ENCODE measurements at regions not wholly inside any gene's neighbourhood (a gene's known extent, or its start where the extent isn't known, plus 50 kb on each side); places are given as distances from the start of the nearest gene placed in this dataset.

GRCh38 chr16:48003206-48003907 lies 152.4 kb downstream of the ABCC12 start:
- Histone ChIP-seq H3K27ac (ENCODE audit: low read depth, low read length, poor library complexity, severe bottlenecking) (no peak overlapping the region), H3K79me2 (ENCODE audit: insufficient read depth, low read length) (no peaks in the 10 kb centered on the region), H3K9me3 (ENCODE audit: low read length) (no peaks in the 10 kb centered on the region), H4K20me1 (ENCODE audit: insufficient read depth, low read length) (no peaks in the 10 kb centered on the region), H3K9ac (ENCODE audit: low read length) (no peak overlapping the region), H3K4me3 (ENCODE audit: low read depth, low read length, poor library complexity, severe bottlenecking) (no peak overlapping the region), H3K9me2 (ENCODE audit: low read depth, low read length) (no peaks in the 10 kb centered on the region), H3K36me3 (ENCODE audit: insufficient read depth, low read length) (no peaks in the 10 kb centered on the region; the same call in 1 of the 2 replicates), H3K4me1 (ENCODE audit: insufficient read depth, low read length, severe bottlenecking) (no peaks in the 10 kb centered on the region), H3K4me2 (ENCODE audit: low read length) (no peak overlapping the region), H2AFZ (ENCODE audit: low read length) (no peak overlapping the region), H3F3A (ENCODE audit: insufficient read depth, low read length) (no peaks in the 10 kb centered on the region), H3K27me3 (ENCODE audit: insufficient read depth, low read length) (0 out of 2 replicates have a peak, but pooled peaks cover 3% of the 10 kb centered on the region)
- TF ChIP-seq, protein P1, sequence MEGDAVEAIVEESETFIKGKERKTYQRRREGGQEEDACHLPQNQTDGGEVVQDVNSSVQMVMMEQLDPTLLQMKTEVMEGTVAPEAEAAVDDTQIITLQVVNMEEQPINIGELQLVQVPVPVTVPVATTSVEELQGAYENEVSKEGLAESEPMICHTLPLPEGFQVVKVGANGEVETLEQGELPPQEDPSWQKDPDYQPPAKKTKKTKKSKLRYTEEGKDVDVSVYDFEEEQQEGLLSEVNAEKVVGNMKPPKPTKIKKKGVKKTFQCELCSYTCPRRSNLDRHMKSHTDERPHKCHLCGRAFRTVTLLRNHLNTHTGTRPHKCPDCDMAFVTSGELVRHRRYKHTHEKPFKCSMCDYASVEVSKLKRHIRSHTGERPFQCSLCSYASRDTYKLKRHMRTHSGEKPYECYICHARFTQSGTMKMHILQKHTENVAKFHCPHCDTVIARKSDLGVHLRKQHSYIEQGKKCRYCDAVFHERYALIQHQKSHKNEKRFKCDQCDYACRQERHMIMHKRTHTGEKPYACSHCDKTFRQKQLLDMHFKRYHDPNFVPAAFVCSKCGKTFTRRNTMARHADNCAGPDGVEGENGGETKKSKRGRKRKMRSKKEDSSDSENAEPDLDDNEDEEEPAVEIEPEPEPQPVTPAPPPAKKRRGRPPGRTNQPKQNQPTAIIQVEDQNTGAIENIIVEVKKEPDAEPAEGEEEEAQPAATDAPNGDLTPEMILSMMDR (IDR thresholded peaks at IDR 0.05; ENCODE audit: low read length): no peak
- TF ChIP-seq EZH2 (IDR thresholded peaks at IDR 0.05; ENCODE audit: borderline replicate concordance, low read length): no peak

DNA sequence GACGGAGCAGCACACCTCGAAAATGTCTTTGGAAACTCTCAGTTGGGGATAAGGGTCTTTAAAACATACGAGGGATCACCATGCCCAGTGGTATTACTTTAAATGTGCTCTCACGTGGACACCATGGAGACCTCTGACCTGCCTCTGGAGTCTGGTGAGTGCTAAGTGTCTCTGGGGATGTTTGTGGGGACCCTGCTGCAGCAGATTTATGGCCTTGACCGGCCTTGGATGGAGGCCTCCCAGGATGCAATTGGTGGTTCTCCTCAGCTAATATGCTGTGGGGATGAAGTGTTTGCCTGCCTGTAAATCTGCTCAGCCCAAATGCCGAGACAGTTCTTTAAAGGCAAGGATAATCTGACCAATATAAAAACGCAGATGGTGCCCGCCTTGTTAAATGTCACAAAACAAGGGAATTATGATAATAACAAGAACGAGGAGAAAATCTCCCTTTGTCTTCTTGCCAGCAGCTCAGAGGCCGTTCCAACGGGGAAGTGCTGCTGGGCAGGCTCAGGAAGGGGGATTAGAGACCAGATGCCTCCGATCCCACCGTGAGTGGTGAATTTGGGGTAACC lies 154.4 kb downstream of the ABCC12 start:
- no peaks in the 10 kb centered on the region for H3K79me2 ChIP-seq (ENCODE audit: insufficient read depth, low read length)
- no peak for TF ChIP-seq EZH2 (IDR thresholded peaks at IDR 0.05; ENCODE audit: borderline replicate concordance, low read length)
- TF ChIP-seq, protein P1 (IDR thresholded peaks at IDR 0.05; ENCODE audit: low read length): no peak
- H4K20me1 ChIP-seq (ENCODE audit: insufficient read depth, low read length): no peaks in the 10 kb centered on the region
- H2AFZ ChIP-seq (ENCODE audit: low read length): no peak overlapping the region
- H3K9me2 ChIP-seq (ENCODE audit: low read depth, low read length): no peaks in the 10 kb centered on the region
- no peak overlapping the region for H3K4me2 ChIP-seq (ENCODE audit: low read length)
- no peaks in the 10 kb centered on the region for H3K4me1 ChIP-seq (ENCODE audit: insufficient read depth, low read length, severe bottlenecking)
- H3K27ac ChIP-seq (ENCODE audit: low read depth, low read length, poor library complexity, severe bottlenecking): no peak overlapping the region
- H3K9ac ChIP-seq (ENCODE audit: low read length): no peak overlapping the region
- 0 out of 2 replicates have a peak, but pooled peaks cover 3% of the 10 kb centered on the region for H3K27me3 ChIP-seq (ENCODE audit: insufficient read depth, low read length)
- H3K9me3 ChIP-seq (ENCODE audit: low read length): no peaks in the 10 kb centered on the region
- no peaks in the 10 kb centered on the region for H3F3A ChIP-seq (ENCODE audit: insufficient read depth, low read length)
- no peaks in the 10 kb centered on the region; the same call in 1 of the 2 replicates for H3K36me3 ChIP-seq (ENCODE audit: insufficient read depth, low read length)
- H3K4me3 ChIP-seq (ENCODE audit: low read depth, low read length, poor library complexity, severe bottlenecking): no peak overlapping the region

DNA sequence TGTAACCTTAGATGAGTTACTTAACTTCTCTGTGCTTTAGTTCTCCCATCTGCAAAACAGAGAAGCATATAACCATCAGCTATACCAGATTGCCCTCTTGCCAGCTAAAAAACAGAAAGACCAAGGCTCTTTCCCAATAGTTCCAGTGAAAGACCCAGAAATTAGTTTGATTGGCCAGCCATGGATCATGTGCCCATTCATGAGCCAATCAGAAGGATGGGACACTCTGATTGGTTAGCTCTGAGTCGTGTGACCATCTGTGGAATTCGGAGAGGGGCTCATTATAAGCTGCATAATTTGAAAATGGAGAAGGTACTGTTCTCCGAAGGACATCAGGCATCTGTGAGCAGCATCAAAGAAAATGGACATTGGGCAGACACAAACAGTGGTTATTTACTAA lies 155.2 kb downstream of the ABCC12 start:
- Histone ChIP-seq H3K4me2 (ENCODE audit: low read length) (no peak overlapping the region), H3K9ac (ENCODE audit: low read length) (no peak overlapping the region), H3K27me3 (ENCODE audit: insufficient read depth, low read length) (0 out of 2 replicates have a peak, but pooled peaks cover 3% of the 10 kb centered on the region), H3K4me3 (ENCODE audit: low read depth, low read length, poor library complexity, severe bottlenecking) (no peak overlapping the region), H3K9me3 (ENCODE audit: low read length) (no peaks in the 10 kb centered on the region), H3F3A (ENCODE audit: insufficient read depth, low read length) (no peaks in the 10 kb centered on the region), H3K36me3 (ENCODE audit: insufficient read depth, low read length) (no peaks in the 10 kb centered on the region), H3K79me2 (ENCODE audit: insufficient read depth, low read length) (no peaks in the 10 kb centered on the region), H2AFZ (ENCODE audit: low read length) (no peak overlapping the region), H3K9me2 (ENCODE audit: low read depth, low read length) (no peaks in the 10 kb centered on the region), H4K20me1 (ENCODE audit: insufficient read depth, low read length) (no peaks in the 10 kb centered on the region), H3K4me1 (ENCODE audit: insufficient read depth, low read length, severe bottlenecking) (no peaks in the 10 kb centered on the region), H3K27ac (ENCODE audit: low read depth, low read length, poor library complexity, severe bottlenecking) (no peak overlapping the region)
- TF ChIP-seq, protein P1 (IDR thresholded peaks at IDR 0.05; ENCODE audit: low read length): no peak
- TF ChIP-seq EZH2 (IDR thresholded peaks at IDR 0.05; ENCODE audit: borderline replicate concordance, low read length): no peak

Data from OCI-LY1 (cell line).